ENCODE measurements at regions not wholly inside any gene's neighbourhood (a gene's known extent, or its start where the extent isn't known, plus 50 kb on each side); places are given as distances from the start of the nearest gene placed in this dataset.

DNA sequence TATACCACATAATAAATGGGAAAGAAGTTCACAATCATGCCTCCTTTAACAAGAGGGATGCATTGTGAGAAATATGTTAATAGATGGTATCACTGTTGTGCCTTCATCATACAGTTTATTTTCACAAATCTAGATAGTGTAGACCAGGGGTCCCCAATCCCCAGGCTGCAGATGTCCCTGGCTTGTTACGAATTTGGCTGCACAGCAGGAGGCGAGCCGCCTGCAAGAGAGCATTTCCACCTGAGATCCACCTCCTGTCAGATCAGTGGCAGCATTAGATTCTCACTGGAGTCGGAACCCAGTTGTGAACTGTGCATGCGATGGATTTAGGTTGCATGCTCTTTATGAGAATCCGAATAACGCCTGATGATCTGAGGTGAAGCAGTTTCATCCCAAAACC, 361.9 kb upstream of the ZWINT start:
- Histone ChIP-seq H3K9ac (ENCODE audit: low read depth, low read length, poor library complexity, severe bottlenecking) (no peak overlapping the region), H3F3A (ENCODE audit: low read depth) (no peaks in the 10 kb centered on the region), H3K4me2 (ENCODE audit: low read depth, low read length, poor library complexity, severe bottlenecking) (no peak overlapping the region), H3K4me3 (ENCODE audit: low read length, poor library complexity, severe bottlenecking) (no peak overlapping the region), H3K36me3 (ENCODE audit: insufficient read depth, low read length) (no peaks in the 10 kb centered on the region), H4K20me1 (ENCODE audit: insufficient read depth, low read length, poor library complexity, severe bottlenecking) (no peaks in the 10 kb centered on the region), H3K79me2 (ENCODE audit: insufficient read depth, low read length) (no peaks in the 10 kb centered on the region), H3K9me3 (ENCODE audit: insufficient read depth, low read depth, low read length) (no peaks in the 10 kb centered on the region), H2AFZ (ENCODE audit: low read length) (no peak overlapping the region), H3K4me1 (ENCODE audit: insufficient read depth, low read length, poor library complexity, severe bottlenecking) (no peaks in the 10 kb centered on the region), H3K9me2 (replicated peaks; ENCODE audit: low read depth, low read length) (no peaks in the 10 kb centered on the region), H3K27me3 (ENCODE audit: insufficient read depth, low read length, poor library complexity, severe bottlenecking) (no peaks in the 10 kb centered on the region)
- TF ChIP-seq, protein P1, sequence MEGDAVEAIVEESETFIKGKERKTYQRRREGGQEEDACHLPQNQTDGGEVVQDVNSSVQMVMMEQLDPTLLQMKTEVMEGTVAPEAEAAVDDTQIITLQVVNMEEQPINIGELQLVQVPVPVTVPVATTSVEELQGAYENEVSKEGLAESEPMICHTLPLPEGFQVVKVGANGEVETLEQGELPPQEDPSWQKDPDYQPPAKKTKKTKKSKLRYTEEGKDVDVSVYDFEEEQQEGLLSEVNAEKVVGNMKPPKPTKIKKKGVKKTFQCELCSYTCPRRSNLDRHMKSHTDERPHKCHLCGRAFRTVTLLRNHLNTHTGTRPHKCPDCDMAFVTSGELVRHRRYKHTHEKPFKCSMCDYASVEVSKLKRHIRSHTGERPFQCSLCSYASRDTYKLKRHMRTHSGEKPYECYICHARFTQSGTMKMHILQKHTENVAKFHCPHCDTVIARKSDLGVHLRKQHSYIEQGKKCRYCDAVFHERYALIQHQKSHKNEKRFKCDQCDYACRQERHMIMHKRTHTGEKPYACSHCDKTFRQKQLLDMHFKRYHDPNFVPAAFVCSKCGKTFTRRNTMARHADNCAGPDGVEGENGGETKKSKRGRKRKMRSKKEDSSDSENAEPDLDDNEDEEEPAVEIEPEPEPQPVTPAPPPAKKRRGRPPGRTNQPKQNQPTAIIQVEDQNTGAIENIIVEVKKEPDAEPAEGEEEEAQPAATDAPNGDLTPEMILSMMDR (conservative IDR thresholded peaks at IDR 0.05; ENCODE audit: low read length), result no peak
- TF ChIP-seq EZH2phosphoT487 (IDR thresholded peaks at IDR 0.05; ENCODE audit: borderline replicate concordance), result no peak

DNA sequence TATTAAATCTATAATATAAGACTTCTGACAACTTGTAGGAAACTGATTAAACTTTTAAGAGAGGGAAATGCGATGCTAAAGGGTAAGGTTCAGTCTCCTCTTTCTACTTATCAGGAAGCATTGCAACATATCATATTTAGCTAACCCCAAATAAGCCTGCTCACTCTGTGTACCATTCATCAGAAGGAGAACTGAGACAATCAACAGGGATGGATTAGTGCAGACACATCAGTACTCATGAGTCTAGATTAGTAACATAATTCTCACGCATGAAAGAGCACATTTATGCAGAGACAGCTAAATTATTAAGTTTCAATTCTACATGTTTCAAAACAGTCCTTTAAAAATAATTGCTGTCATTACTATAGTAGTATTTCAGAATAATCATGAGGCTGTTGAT, 354.2 kb upstream of the ZWINT start:
- no peaks in the 10 kb centered on the region for H3K9me3 ChIP-seq (ENCODE audit: insufficient read depth, low read depth, low read length)
- no peaks in the 10 kb centered on the region for H3F3A ChIP-seq (ENCODE audit: low read depth)
- H3K4me1 ChIP-seq (ENCODE audit: insufficient read depth, low read length, poor library complexity, severe bottlenecking), result no peaks in the 10 kb centered on the region
- H3K9me2 ChIP-seq (replicated peaks; ENCODE audit: low read depth, low read length), result no peaks in the 10 kb centered on the region
- no peak for TF ChIP-seq EZH2phosphoT487 (IDR thresholded peaks at IDR 0.05; ENCODE audit: borderline replicate concordance)
- TF ChIP-seq, protein P1 (conservative IDR thresholded peaks at IDR 0.05; ENCODE audit: low read length), result no peak
- no peak overlapping the region for H3K4me3 ChIP-seq (ENCODE audit: low read length, poor library complexity, severe bottlenecking)
- no peaks in the 10 kb centered on the region for H3K27me3 ChIP-seq (ENCODE audit: insufficient read depth, low read length, poor library complexity, severe bottlenecking)
- no peaks in the 10 kb centered on the region for H3K79me2 ChIP-seq (ENCODE audit: insufficient read depth, low read length)
- H3K36me3 ChIP-seq (ENCODE audit: insufficient read depth, low read length), result no peaks in the 10 kb centered on the region
- H3K4me2 ChIP-seq (ENCODE audit: low read depth, low read length, poor library complexity, severe bottlenecking), result no peak overlapping the region
- no peaks in the 10 kb centered on the region for H4K20me1 ChIP-seq (ENCODE audit: insufficient read depth, low read length, poor library complexity, severe bottlenecking)
- no peak overlapping the region for H2AFZ ChIP-seq (ENCODE audit: low read length)
- H3K9ac ChIP-seq (ENCODE audit: low read depth, low read length, poor library complexity, severe bottlenecking), result no peak overlapping the region

DNA sequence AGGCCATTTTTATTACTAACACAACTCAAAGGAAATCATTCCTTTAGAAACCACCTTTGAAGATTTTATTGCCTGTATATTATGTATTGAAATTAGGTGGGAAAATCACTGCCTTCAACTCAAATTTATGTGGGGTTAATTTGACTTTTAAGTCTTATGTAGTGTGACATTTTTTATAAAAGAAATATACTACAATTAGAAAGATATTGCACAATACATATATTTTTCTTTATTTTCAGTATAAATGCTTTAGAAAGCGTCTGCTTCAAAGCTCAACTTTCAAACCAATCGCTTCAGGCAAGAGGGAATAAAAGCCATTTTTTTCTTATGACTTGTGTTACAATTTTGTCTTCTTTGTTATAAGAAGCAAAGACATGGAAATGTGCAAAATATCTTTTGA, 337.4 kb upstream of the ZWINT start:
- H3F3A ChIP-seq (ENCODE audit: low read depth), result no peaks in the 10 kb centered on the region
- H3K4me1 ChIP-seq (ENCODE audit: insufficient read depth, low read length, poor library complexity, severe bottlenecking), result no peaks in the 10 kb centered on the region
- no peak overlapping the region for H2AFZ ChIP-seq (ENCODE audit: low read length)
- no peaks in the 10 kb centered on the region for H3K36me3 ChIP-seq (ENCODE audit: insufficient read depth, low read length)
- H3K27me3 ChIP-seq (ENCODE audit: insufficient read depth, low read length, poor library complexity, severe bottlenecking), result no peaks in the 10 kb centered on the region
- no peak overlapping the region for H3K4me2 ChIP-seq (ENCODE audit: low read depth, low read length, poor library complexity, severe bottlenecking)
- H3K4me3 ChIP-seq (ENCODE audit: low read length, poor library complexity, severe bottlenecking), result no peak overlapping the region
- H3K9ac ChIP-seq (ENCODE audit: low read depth, low read length, poor library complexity, severe bottlenecking), result no peak overlapping the region
- H4K20me1 ChIP-seq (ENCODE audit: insufficient read depth, low read length, poor library complexity, severe bottlenecking), result no peaks in the 10 kb centered on the region
- H3K79me2 ChIP-seq (ENCODE audit: insufficient read depth, low read length), result no peaks in the 10 kb centered on the region
- H3K9me2 ChIP-seq (replicated peaks; ENCODE audit: low read depth, low read length), result no peaks in the 10 kb centered on the region
- H3K9me3 ChIP-seq (ENCODE audit: insufficient read depth, low read depth, low read length), result no peaks in the 10 kb centered on the region
- no peak for TF ChIP-seq EZH2phosphoT487 (IDR thresholded peaks at IDR 0.05; ENCODE audit: borderline replicate concordance)
- TF ChIP-seq, protein P1 (conservative IDR thresholded peaks at IDR 0.05; ENCODE audit: low read length), result no peak
